Tibial nerve (tissue), 4 donors: ENCODE measurements at regions not wholly inside any gene's neighbourhood (a gene's known extent, or its start where the extent isn't known, plus 50 kb on each side); places are given as distances from the start of the nearest gene placed in this dataset.

Source experiments
- EP300 ChIP-seq, 2 donors: sonication (generic); formaldehyde crosslinking; IDR thresholded peaks; one replicate each; pipeline ENCODE4 v1.6.1; 2017; ENCODE audit warnings: antibody characterized with exemption in 2 of 2, mild to moderate bottlenecking in 1 of 2
- POLR2A ChIP-seq, 2 donors: fragments of 450-650 bp; IDR thresholded peaks; one replicate each; pipeline ENCODE4 v1.6.1; 2017; ENCODE audit warnings: antibody characterized with exemption in 2 of 2, mild to moderate bottlenecking in 2 of 2, moderate library complexity in 2 of 2
- TF ChIP-seq, protein P1 (sequence below), 5 experiments: fragments of 200-600 bp in 3 of 5; fragments of 450-650 bp in 2 of 5; sonication (generic) in 3 of 5; IDR thresholded peaks; one replicate each; pipeline ENCODE4 v1.5.1; 2016 to 2019; ENCODE audit warnings: antibody characterized with exemption in 5 of 5, mild to moderate bottlenecking in 3 of 5, moderate library complexity in 2 of 5

DNA sequence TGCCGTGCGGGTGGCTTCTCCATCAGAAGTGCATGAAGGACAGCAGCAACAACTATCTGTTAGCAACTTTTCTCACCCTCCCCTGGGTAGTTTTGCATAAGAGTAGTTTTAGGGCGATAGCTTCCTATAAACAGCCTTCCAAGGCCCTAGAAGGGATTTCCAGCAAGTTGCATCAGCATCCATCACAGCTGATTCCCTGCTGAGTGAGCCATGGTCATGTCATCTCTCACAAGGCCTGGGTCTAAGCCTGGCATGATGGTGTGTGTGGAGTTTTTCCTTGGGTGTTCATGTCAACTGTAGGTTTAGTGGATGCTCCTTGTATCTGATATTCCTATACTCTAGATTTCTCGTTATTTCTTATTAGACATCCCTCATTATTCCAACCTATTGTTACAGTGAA lies 2324.7 kb upstream of the AGA start:
- TF ChIP-seq, protein P1, sequence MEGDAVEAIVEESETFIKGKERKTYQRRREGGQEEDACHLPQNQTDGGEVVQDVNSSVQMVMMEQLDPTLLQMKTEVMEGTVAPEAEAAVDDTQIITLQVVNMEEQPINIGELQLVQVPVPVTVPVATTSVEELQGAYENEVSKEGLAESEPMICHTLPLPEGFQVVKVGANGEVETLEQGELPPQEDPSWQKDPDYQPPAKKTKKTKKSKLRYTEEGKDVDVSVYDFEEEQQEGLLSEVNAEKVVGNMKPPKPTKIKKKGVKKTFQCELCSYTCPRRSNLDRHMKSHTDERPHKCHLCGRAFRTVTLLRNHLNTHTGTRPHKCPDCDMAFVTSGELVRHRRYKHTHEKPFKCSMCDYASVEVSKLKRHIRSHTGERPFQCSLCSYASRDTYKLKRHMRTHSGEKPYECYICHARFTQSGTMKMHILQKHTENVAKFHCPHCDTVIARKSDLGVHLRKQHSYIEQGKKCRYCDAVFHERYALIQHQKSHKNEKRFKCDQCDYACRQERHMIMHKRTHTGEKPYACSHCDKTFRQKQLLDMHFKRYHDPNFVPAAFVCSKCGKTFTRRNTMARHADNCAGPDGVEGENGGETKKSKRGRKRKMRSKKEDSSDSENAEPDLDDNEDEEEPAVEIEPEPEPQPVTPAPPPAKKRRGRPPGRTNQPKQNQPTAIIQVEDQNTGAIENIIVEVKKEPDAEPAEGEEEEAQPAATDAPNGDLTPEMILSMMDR (IDR thresholded peaks at IDR 0.05): no peak
- TF ChIP-seq POLR2A (IDR thresholded peaks at IDR 0.05): no peak
- no peak for TF ChIP-seq EP300 (IDR thresholded peaks at IDR 0.05)
